ENCODE measurements at regions not wholly inside any gene's neighbourhood (a gene's known extent, or its start where the extent isn't known, plus 50 kb on each side); places are given as distances from the start of the nearest gene placed in this dataset.

- TF ChIP-seq CTCF (IDR thresholded peaks at IDR 0.05; ENCODE audit: low read depth, low read length, missing control alignments) = no peak
- DNase-seq (ENCODE audit: extremely low read depth, low read depth) = no peak
- H3K4me3 ChIP-seq (replicated peaks; ENCODE audit: low read depth, low read length) = no peak overlapping the region
Observed at GRCh38 chr1:157189096-157189495, 50.9 kb upstream of the ETV3 start.
